ENCODE measurements at regions not wholly inside any gene's neighbourhood (a gene's known extent, or its start where the extent isn't known, plus 50 kb on each side); places are given as distances from the start of the nearest gene placed in this dataset.

GRCh38 chr2:12549641-12550040 is 167.1 kb upstream of the TRIB2 start:
- POLR2A ChIA-PET: no interaction called here
- TF ChIP-seq KDM1A (IDR thresholded peaks at IDR 0.05; ENCODE audit: low read depth): no peak
- TF ChIP-seq MAX (IDR thresholded peaks at IDR 0.05): no peak
- no peak for TF ChIP-seq PBX3 (IDR thresholded peaks at IDR 0.05)
- no peak for TF ChIP-seq SREBF2 (IDR thresholded peaks at IDR 0.05)
- no peak for TF ChIP-seq KDM5A (IDR thresholded peaks at IDR 0.05)
- no peak for TF ChIP-seq JUN (IDR thresholded peaks at IDR 0.05)
- TF ChIP-seq CHD2 (IDR thresholded peaks at IDR 0.05; ENCODE audit: low read length, partially characterized antibody): no peak
- no peak for TF ChIP-seq HOXB5 (CRISPR knock-in tag; IDR thresholded peaks at IDR 0.05)
- TF ChIP-seq POLR2A (IDR thresholded peaks at IDR 0.05; ENCODE audit: low read length): no peak
- no peak for TF ChIP-seq CBX2 (IDR thresholded peaks at IDR 0.05; ENCODE audit: borderline replicate concordance, low read depth)
- TF ChIP-seq RARB (CRISPR knock-in tag; IDR thresholded peaks at IDR 0.05): no peak
- TF ChIP-seq HDAC2 (IDR thresholded peaks at IDR 0.05): no peak
- no peak for TF ChIP-seq RCOR1 (IDR thresholded peaks at IDR 0.05; ENCODE audit: low read depth, low read length)
- no peak for TF ChIP-seq RFX5 (IDR thresholded peaks at IDR 0.05)
- no peak for TF ChIP-seq E2F6 (IDR thresholded peaks at IDR 0.05; ENCODE audit: borderline replicate concordance, low read depth)
- no peak for TF ChIP-seq HOXA7 (CRISPR knock-in tag; IDR thresholded peaks at IDR 0.05)
- Histone ChIP-seq H3K4me3 (no peak overlapping the region), H3K27ac (no peak overlapping the region), H3K9me3 (no peaks in the 10 kb centered on the region), H3K4me1 (no peaks in the 10 kb centered on the region), H3K4me2 (no peak overlapping the region)
- CTCF ChIA-PET: interaction anchor here (1.1 kb wide), 1 partner anchor 9 kb away, joined by 4 read pairs; no protein-coding TSS in a partner anchor
- ATAC-seq: no peak
- FAIRE-seq: no peak
- 1% methylated on average over 2 of the region's 2 CpGs for WGBS (ENCODE audit: missing lambda C conversion rate)
- DNase-seq (ENCODE audit: low read depth in 1 of 2, low spot score in 1 of 2): no peak

- 52% methylated on average over 7 of the region's 7 CpGs for WGBS (ENCODE audit: missing lambda C conversion rate)
- H3K4me3 ChIP-seq: no peak overlapping the region
- TF ChIP-seq GATA3 (IDR thresholded peaks at IDR 0.05; ENCODE audit: borderline replicate concordance) (no peak), FOXS1 (CRISPR knock-in tag; IDR thresholded peaks at IDR 0.05) (no peak), JUNB (IDR thresholded peaks at IDR 0.05) (no peak), RAD21 (conservative IDR thresholded peaks at IDR 0.05 in 1 of 2, IDR thresholded peaks at IDR 0.05 in 1 of 2) (no peak), PBX3 (IDR thresholded peaks at IDR 0.05) (no peak), BCL3 (IDR thresholded peaks at IDR 0.05) (no peak), CBX8 (IDR thresholded peaks at IDR 0.05) (no peak), RCOR1 (IDR thresholded peaks at IDR 0.05; ENCODE audit: low read depth, low read length) (no peak), HMGXB4 (CRISPR knock-in tag; IDR thresholded peaks at IDR 0.05; ENCODE audit: borderline replicate concordance) (no peak), NR3C1 (IDR thresholded peaks at IDR 0.05) (no peak)
- H3K4me1 ChIP-seq: no peaks in the 10 kb centered on the region
- H3K9me3 ChIP-seq: no peaks in the 10 kb centered on the region
- FAIRE-seq (no peak), DNase-seq (ENCODE audit: low read depth in 1 of 2, low spot score in 1 of 2) (no peak), ATAC-seq (no peak)
- ChIA-PET CTCF (no interaction called here), POLR2A (no interaction called here)
- no peak overlapping the region for H3K4me2 ChIP-seq
- H3K27ac ChIP-seq: no peak overlapping the region
Observed at GRCh38 chr2:12552092-12552491, 164.6 kb upstream of the TRIB2 start.

Measured in A549 (cell line).